B cell (primary cell): ENCODE measurements at regions not wholly inside any gene's neighbourhood (a gene's known extent, or its start where the extent isn't known, plus 50 kb on each side); places are given as distances from the start of the nearest gene placed in this dataset.

Experiments
- ATAC-seq: fragments of 200-7000 bp; cut with Tn5 transposase; one replicate; pipeline ENCODE4 v1.10.0; 2021; ENCODE audit warnings: low read depth, mild to moderate bottlenecking, moderate number of reproducible peaks, moderate library complexity
- CTCF ChIA-PET: fragments of 350-600 bp; sonication (Branson Sonifier 250); formaldehyde crosslinking; loops from one replicate; lab custom pipeline; 2021; ENCODE audit warnings: antibody characterized with exemption, inconsistent platforms; lab: Charles Lee
- POLR2A ChIA-PET: fragments of 350-600 bp; sonication (Branson Sonifier 250); formaldehyde crosslinking; loops from one replicate; lab custom pipeline; 2021; ENCODE audit warnings: antibody characterized with exemption; lab: Charles Lee
- DNase-seq: peaks from one replicate; pipeline ENCODE4 v3.0.0; 2013
- H2AFZ ChIP-seq: 2 replicates; pipeline ENCODE4 v1.6.1; 2012; ENCODE audit warnings: mild to moderate bottlenecking, low read depth, low read length; ENCODE audit not compliant: insufficient read depth, poor library complexity, severe bottlenecking
- H3K27ac ChIP-seq, 2 donors: 1 replicate in 1 of 2; 2 replicates in 1 of 2; pipeline ENCODE4 v1.5.1; 2012 to 2013; ENCODE audit warnings: low read length in 2 of 2, mild to moderate bottlenecking in 2 of 2, moderate library complexity in 1 of 2
- H3K27me3 ChIP-seq, 4 experiments: fragments of 200-600 bp in 1 of 4; sonication (generic) in 1 of 4; replicated peaks in 1 of 4; 1 replicate in 2 of 4; 2 replicates in 2 of 4; pipeline versions ENCODE4 v1.6.1 to v1.7.0; 2013 to 2016; ENCODE audit warnings: low read length in 3 of 4, mild to moderate bottlenecking in 2 of 4, mixed read lengths in 1 of 4, moderate library complexity in 1 of 4; ENCODE audit not compliant: insufficient read depth in 4 of 4, control insufficient read depth in 3 of 4; ENCODE audit errors: control extremely low read depth in 1 of 4
- H3K36me3 ChIP-seq, 2 experiments: replicated peaks in 1 of 2; 1 replicate in 1 of 2; 2 replicates in 1 of 2; pipeline versions ENCODE4 v1.6.1 to v1.7.1; 2013; ENCODE audit warnings: low read length in 1 of 2; ENCODE audit not compliant: insufficient read depth in 2 of 2, control insufficient read depth in 1 of 2; ENCODE audit errors: control extremely low read depth in 1 of 2, extremely low read depth in 1 of 2
- H3K4me1 ChIP-seq, 2 donors: fragments of 200-600 bp in 1 of 2; sonication (generic) in 1 of 2; 1 replicate in 1 of 2; 2 replicates in 1 of 2; pipeline versions ENCODE4 v1.5.1 to v1.6.1; 2013 to 2017; ENCODE audit warnings: low read length in 2 of 2; ENCODE audit not compliant: control insufficient read depth in 2 of 2, insufficient read depth in 2 of 2
- H3K4me2 ChIP-seq: replicated peaks from 2 replicates; pipeline ENCODE3; 2012; ENCODE audit warnings: mild to moderate bottlenecking, low read depth, low read length; ENCODE audit not compliant: poor library complexity, severe bottlenecking
- H3K4me3 ChIP-seq, 5 experiments: fragments of 200-600 bp in 1 of 5; sonication (generic) in 1 of 5; 1 replicate in 3 of 5; 2 replicates in 2 of 5; pipeline versions ENCODE4 v1.5.1 to v1.7.0; 2011 to 2016; ENCODE audit warnings: low read length in 4 of 5, mild to moderate bottlenecking in 4 of 5, low read depth in 2 of 5, control low read depth in 1 of 5, moderate library complexity in 1 of 5; ENCODE audit not compliant: insufficient read depth in 1 of 5; ENCODE audit errors: control extremely low read depth in 1 of 5, extremely low read depth in 1 of 5
- H3K79me2 ChIP-seq: fragments of 200-600 bp; sonication (generic); one replicate; pipeline ENCODE4 v1.6.0; 2016; ENCODE audit warnings: low read length; ENCODE audit not compliant: control insufficient read depth, insufficient read depth
- H3K9ac ChIP-seq: fragments of 200-600 bp; sonication (generic); 2 replicates; pipeline ENCODE4 v1.6.1; 2017; ENCODE audit warnings: mild to moderate bottlenecking, low read length, moderate library complexity
- H3K9me3 ChIP-seq, 3 donors: one replicate each; pipeline versions ENCODE4 v1.6.1 to v1.7.1; 2013; ENCODE audit warnings: low read length in 2 of 3; ENCODE audit not compliant: control insufficient read depth in 2 of 3, insufficient read depth in 1 of 3; ENCODE audit errors: control extremely low read depth in 1 of 3
- H4K20me1 ChIP-seq: 2 replicates; pipeline ENCODE4 v1.6.0; 2012; ENCODE audit warnings: mild to moderate bottlenecking, low read length; ENCODE audit not compliant: insufficient read depth, control insufficient read depth, poor library complexity, severe bottlenecking
- H3K27ac Mint-ChIP-seq: one replicate; pipeline ENCODE4 v1.8.0; 2021; ENCODE audit warnings: mixed read lengths
- H3K27me3 Mint-ChIP-seq: one replicate; pipeline ENCODE4 v1.8.0; 2021; ENCODE audit warnings: mixed read lengths
- H3K4me1 Mint-ChIP-seq: one replicate; pipeline ENCODE4 v1.8.0; 2021; ENCODE audit warnings: mixed read lengths
- H3K4me3 Mint-ChIP-seq: one replicate; pipeline ENCODE4 v1.8.0; 2021; ENCODE audit warnings: mixed read lengths
- H3K9me3 Mint-ChIP-seq: one replicate; pipeline ENCODE4 v1.8.0; 2022; ENCODE audit warnings: mixed read lengths; ENCODE audit not compliant: insufficient read depth
- EZH2 ChIP-seq: IDR thresholded peaks from 2 replicates; pipeline ENCODE4 v1.6.1; 2012; ENCODE audit warnings: borderline replicate concordance, low read depth, mild to moderate bottlenecking, moderate library complexity, low read length; ENCODE audit not compliant: insufficient read depth, poor library complexity, severe bottlenecking
- WGBS: methylation state at CpG from one replicate; pipeline ENCODE4 v1.1.5; 2013; ENCODE audit warnings: missing lambda C conversion rate; ENCODE audit not compliant: insufficient coverage; 5-methylcytosine and 5-hydroxymethylcytosine counted together
- intact Hi-C: fragments of 100-400 bp; cut with micrococcal nuclease; formaldehyde crosslinking; loops from one replicate; pipeline ENCODE4 v1.10.0; 2022
- TF ChIP-seq, protein P1 (sequence below): fragments of 200-600 bp; IDR thresholded peaks from one replicate; pipeline ENCODE4 v1.8.0; 2022; ENCODE audit warnings: antibody characterized with exemption, mild to moderate bottlenecking

- H3K27ac Mint-ChIP-seq: no peak overlapping the region
- DNase-seq: no peak
- H3K9me3 ChIP-seq: no peaks in the 10 kb centered on the region
- intact Hi-C loops: no loop called here
- no peak for TF ChIP-seq EZH2
- TF ChIP-seq, protein P1, sequence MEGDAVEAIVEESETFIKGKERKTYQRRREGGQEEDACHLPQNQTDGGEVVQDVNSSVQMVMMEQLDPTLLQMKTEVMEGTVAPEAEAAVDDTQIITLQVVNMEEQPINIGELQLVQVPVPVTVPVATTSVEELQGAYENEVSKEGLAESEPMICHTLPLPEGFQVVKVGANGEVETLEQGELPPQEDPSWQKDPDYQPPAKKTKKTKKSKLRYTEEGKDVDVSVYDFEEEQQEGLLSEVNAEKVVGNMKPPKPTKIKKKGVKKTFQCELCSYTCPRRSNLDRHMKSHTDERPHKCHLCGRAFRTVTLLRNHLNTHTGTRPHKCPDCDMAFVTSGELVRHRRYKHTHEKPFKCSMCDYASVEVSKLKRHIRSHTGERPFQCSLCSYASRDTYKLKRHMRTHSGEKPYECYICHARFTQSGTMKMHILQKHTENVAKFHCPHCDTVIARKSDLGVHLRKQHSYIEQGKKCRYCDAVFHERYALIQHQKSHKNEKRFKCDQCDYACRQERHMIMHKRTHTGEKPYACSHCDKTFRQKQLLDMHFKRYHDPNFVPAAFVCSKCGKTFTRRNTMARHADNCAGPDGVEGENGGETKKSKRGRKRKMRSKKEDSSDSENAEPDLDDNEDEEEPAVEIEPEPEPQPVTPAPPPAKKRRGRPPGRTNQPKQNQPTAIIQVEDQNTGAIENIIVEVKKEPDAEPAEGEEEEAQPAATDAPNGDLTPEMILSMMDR: no peak
- no peak overlapping the region for H2AFZ ChIP-seq
- no peaks in the 10 kb centered on the region for H3K4me1 ChIP-seq
- H3K9ac ChIP-seq: no peak overlapping the region
- no peaks in the 10 kb centered on the region for H3K4me1 Mint-ChIP-seq
- ChIA-PET CTCF (no interaction called here), POLR2A (no interaction called here)
- H3K27ac ChIP-seq: no peak overlapping the region
- no peak overlapping the region for H3K4me3 Mint-ChIP-seq
- H3K4me2 ChIP-seq: no peak overlapping the region
- H3K27me3 ChIP-seq: peaks cover 0 to under 1% (median 0%) of the 10 kb centered on the region in 4 experiments
- WGBS: 91% methylated on average over 4 of the region's 5 CpGs
- H3K9me3 Mint-ChIP-seq: no peaks in the 10 kb centered on the region
- H3K79me2 ChIP-seq: no peaks in the 10 kb centered on the region
- H3K4me3 ChIP-seq: no peak overlapping the region
- peaks cover 24% of the 10 kb centered on the region for H3K27me3 Mint-ChIP-seq
- H3K36me3 ChIP-seq: no peaks in the 10 kb centered on the region
- ATAC-seq: no peak
- H4K20me1 ChIP-seq: no peaks in the 10 kb centered on the region
Observed at GRCh38 chr5:137560420-137560819, 61.3 kb upstream of the SPOCK1 start.
